Gastroesophageal sphincter (tissue), 4 donors: ENCODE measurements at regions not wholly inside any gene's neighbourhood (a gene's known extent, or its start where the extent isn't known, plus 50 kb on each side); places are given as distances from the start of the nearest gene placed in this dataset.
"Not testable (repeated sequence)": the region's sequence is repeated elsewhere in the genome, so short reads cannot be mapped to it uniquely, and the experiment has no call there.

ENCODE experiments used
- ATAC-seq: fragments of 150-250 bp; one replicate; pipeline ENCODE4 v1.9.1; 2016; ENCODE audit warnings: mild to moderate bottlenecking, moderate library complexity
- H3K27ac ChIP-seq, 4 donors: fragments of 200-600 bp; sonication (generic) in 3 of 4; 1 replicate in 3 of 4; 2 replicates in 1 of 4; pipeline ENCODE4 v1.5.1; 2016 to 2019
- H3K27me3 ChIP-seq: fragments of 200-600 bp; sonication (generic); one replicate; pipeline ENCODE4 v1.5.1; 2019
- H3K36me3 ChIP-seq, 2 donors: fragments of 200-600 bp; sonication (generic); one replicate each; pipeline ENCODE4 v1.5.1; 2019; ENCODE audit warnings: control low read depth in 1 of 2
- H3K4me1 ChIP-seq, 3 donors: fragments of 200-600 bp; sonication (generic); 1 replicate in 2 of 3; 2 replicates in 1 of 3; pipeline ENCODE4 v1.5.1; 2016 to 2019; ENCODE audit warnings: control low read depth in 2 of 3
- H3K4me3 ChIP-seq, 2 donors: fragments of 200-600 bp; sonication (generic); one replicate each; pipeline ENCODE4 v1.5.1; 2019; ENCODE audit warnings: mild to moderate bottlenecking in 1 of 2, moderate library complexity in 1 of 2
- H3K9me3 ChIP-seq, 3 donors: fragments of 200-600 bp; sonication (generic); one replicate each; pipeline ENCODE4 v1.5.1; 2017 to 2019; ENCODE audit warnings: control low read depth in 2 of 3
- CTCF ChIP-seq, 4 experiments: fragments of 200-600 bp in 2 of 4; fragments of 450-650 bp in 2 of 4; sonication (generic) in 1 of 4; IDR thresholded peaks; one replicate each; pipeline ENCODE4 v1.5.1; 2017 to 2019; ENCODE audit warnings: antibody characterized with exemption in 4 of 4, mild to moderate bottlenecking in 2 of 4, moderate library complexity in 2 of 4
- EP300 ChIP-seq: sonication (generic); formaldehyde crosslinking; IDR thresholded peaks from one replicate; pipeline ENCODE4 v1.6.1; 2017; ENCODE audit warnings: antibody characterized with exemption, mild to moderate bottlenecking
- POLR2A ChIP-seq, 2 donors: fragments of 450-650 bp; IDR thresholded peaks; one replicate each; pipeline ENCODE4 v1.6.1; 2017; ENCODE audit warnings: antibody characterized with exemption in 2 of 2, mild to moderate bottlenecking in 2 of 2, moderate library complexity in 1 of 2
- POLR2AphosphoS5 ChIP-seq: sonication (generic); formaldehyde crosslinking; IDR thresholded peaks from one replicate; pipeline ENCODE4 v1.6.1; 2017; ENCODE audit warnings: antibody characterized with exemption
- WGBS, 2 donors: methylation state at CpG; one replicate each; pipeline ENCODE4 v1.1.5; 2018; ENCODE audit warnings: low coverage in 1 of 2; 5-methylcytosine and 5-hydroxymethylcytosine counted together

- H3K4me3 ChIP-seq = no peak overlapping the region
- H3K9me3 ChIP-seq = no peaks in the 10 kb centered on the region
- ATAC-seq = no peak
- no peaks in the 10 kb centered on the region for H3K27me3 ChIP-seq
- TF ChIP-seq CTCF (IDR thresholded peaks at IDR 0.05) = no peak
- no peak for TF ChIP-seq POLR2AphosphoS5
- no peak for TF ChIP-seq EP300
- no peak for TF ChIP-seq POLR2A (IDR thresholded peaks at IDR 0.05)
- no peaks in the 10 kb centered on the region for H3K36me3 ChIP-seq
- no peak overlapping the region for H3K27ac ChIP-seq
- WGBS, 2 donors = 63 to 90% methylated on average over 2 of the region's 2 CpGs
- no peaks in the 10 kb centered on the region for H3K4me1 ChIP-seq
These were observed 148.1 kb upstream of the EOLA2 start for GRCh38 chrX:150086371-150086770.

- WGBS, 2 donors = 52 to 100% methylated on average over 1 to 2 of the region's 2 CpGs
- Histone ChIP-seq H3K27ac (no peak overlapping the region), H3K4me3 (no peak overlapping the region), H3K4me1 (no peaks in the 10 kb centered on the region), H3K9me3 (no peaks in the 10 kb centered on the region), H3K27me3 (no peaks in the 10 kb centered on the region), H3K36me3 (no peaks in the 10 kb centered on the region)
- ATAC-seq = no peak
- TF ChIP-seq POLR2AphosphoS5 (no peak), EP300 (no peak), CTCF (IDR thresholded peaks at IDR 0.05) (no peak), POLR2A (IDR thresholded peaks at IDR 0.05) (no peak)
These were observed 149.3 kb upstream of the EOLA2 start for GRCh38 chrX:150087612-150088011.

- no peaks in the 10 kb centered on the region for H3K4me1 ChIP-seq
- no peaks in the 10 kb centered on the region for H3K27me3 ChIP-seq
- H3K27ac ChIP-seq = no peak overlapping the region
- WGBS, 2 donors = no CpG with 5 or more reads among the region's 5 CpGs
- no peak for TF ChIP-seq CTCF (IDR thresholded peaks at IDR 0.05)
- no peak for TF ChIP-seq POLR2A (IDR thresholded peaks at IDR 0.05)
- no peak for TF ChIP-seq POLR2AphosphoS5
- no peak for TF ChIP-seq EP300
- H3K4me3 ChIP-seq = no peak overlapping the region
- no peaks in the 10 kb centered on the region for H3K36me3 ChIP-seq
- no peaks in the 10 kb centered on the region for H3K9me3 ChIP-seq
- no peak for ATAC-seq
These were observed 149.8 kb upstream of the EOLA2 start for GRCh38 chrX:150088042-150088441.

- no peaks in the 10 kb centered on the region for H3K36me3 ChIP-seq
- no peaks in the 10 kb centered on the region for H3K9me3 ChIP-seq
- ATAC-seq = no peak
- H3K4me1 ChIP-seq = no peaks in the 10 kb centered on the region
- no peak overlapping the region for H3K4me3 ChIP-seq
- H3K27ac ChIP-seq = no peak overlapping the region
- 60% methylated on average over 1 of the region's 5 CpGs; no CpG with 5 or more reads in 1 of the 2 donors for WGBS, 2 donors
- TF ChIP-seq POLR2A (IDR thresholded peaks at IDR 0.05) (no peak), CTCF (IDR thresholded peaks at IDR 0.05) (no peak), EP300 (no peak), POLR2AphosphoS5 (no peak)
- no peaks in the 10 kb centered on the region for H3K27me3 ChIP-seq
These were observed 150.7 kb upstream of the EOLA2 start for GRCh38 chrX:150088766-150089518.

GRCh38 chrX:150091300-150091699 is 153.0 kb upstream of the EOLA2 start:
- not testable (repeated sequence) for H3K27me3 ChIP-seq, H3K4me1 ChIP-seq, H3K27ac ChIP-seq, H3K9me3 ChIP-seq, H3K4me3 ChIP-seq, H3K36me3 ChIP-seq, ATAC-seq
- 93 to 100% methylated on average over 3 to 4 of the region's 4 CpGs for WGBS, 2 donors
